EH (cell line): ENCODE measurements at regions not wholly inside any gene's neighbourhood (a gene's known extent, or its start where the extent isn't known, plus 50 kb on each side); places are given as distances from the start of the nearest gene placed in this dataset.
"Not testable (repeated sequence)": the region's sequence is repeated elsewhere in the genome, so short reads cannot be mapped to it uniquely, and the experiment has no call there.

ENCODE experiments used
- DNase-seq: peaks from one replicate; pipeline ENCODE4 v3.0.0-alpha.2; 2015; ENCODE audit warnings: low read depth

DNA sequence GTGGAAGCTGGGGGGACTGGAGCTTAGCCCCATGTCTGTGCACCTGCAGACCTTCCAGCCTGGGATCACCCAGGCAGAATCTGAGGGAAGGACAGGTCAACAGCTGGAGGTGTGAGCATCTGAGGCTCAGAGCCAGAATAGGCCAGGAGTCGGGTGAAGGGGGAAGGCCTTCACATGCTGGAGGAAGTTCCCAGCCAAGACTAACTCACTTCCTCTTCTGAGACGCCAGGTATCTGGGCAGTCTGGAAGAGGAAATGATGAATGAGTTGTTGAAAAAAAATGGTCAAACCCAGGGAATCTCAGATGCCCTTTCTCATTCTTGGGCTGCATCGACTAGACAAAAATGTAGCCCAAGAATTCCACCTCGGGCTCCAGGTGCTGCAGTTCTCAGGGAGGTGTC, 73.6 kb upstream of the TIAM2 start:
- DNase-seq: no peak

- no peak for DNase-seq
Observed at GRCh38 chr6:154923199-154923869, 71.8 kb upstream of the TIAM2 start.

GRCh38 chr6:154925130-154925529, 70.0 kb upstream of the TIAM2 start:
- DNase-seq: no peak

DNA sequence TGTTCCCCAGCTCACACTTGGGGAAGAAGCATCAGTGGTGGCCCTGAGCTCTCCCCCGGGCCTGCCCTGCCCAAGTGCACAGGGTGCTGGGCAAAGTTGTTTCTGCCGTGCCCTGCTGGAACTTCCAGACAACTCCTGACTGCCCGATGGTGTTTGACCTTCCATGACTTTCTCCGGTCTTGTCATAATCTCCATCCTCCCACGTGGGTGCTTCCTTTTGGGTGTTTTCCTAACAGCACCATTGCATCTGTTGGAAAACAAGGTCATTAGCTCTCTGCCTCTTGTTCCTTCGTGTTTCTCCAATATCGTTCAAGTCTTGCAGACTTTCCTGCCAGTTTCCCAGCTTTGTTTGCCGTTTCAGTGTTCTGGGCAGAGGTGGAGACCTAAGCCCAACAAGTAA, 68.7 kb upstream of the TIAM2 start:
- no peak for DNase-seq

DNA sequence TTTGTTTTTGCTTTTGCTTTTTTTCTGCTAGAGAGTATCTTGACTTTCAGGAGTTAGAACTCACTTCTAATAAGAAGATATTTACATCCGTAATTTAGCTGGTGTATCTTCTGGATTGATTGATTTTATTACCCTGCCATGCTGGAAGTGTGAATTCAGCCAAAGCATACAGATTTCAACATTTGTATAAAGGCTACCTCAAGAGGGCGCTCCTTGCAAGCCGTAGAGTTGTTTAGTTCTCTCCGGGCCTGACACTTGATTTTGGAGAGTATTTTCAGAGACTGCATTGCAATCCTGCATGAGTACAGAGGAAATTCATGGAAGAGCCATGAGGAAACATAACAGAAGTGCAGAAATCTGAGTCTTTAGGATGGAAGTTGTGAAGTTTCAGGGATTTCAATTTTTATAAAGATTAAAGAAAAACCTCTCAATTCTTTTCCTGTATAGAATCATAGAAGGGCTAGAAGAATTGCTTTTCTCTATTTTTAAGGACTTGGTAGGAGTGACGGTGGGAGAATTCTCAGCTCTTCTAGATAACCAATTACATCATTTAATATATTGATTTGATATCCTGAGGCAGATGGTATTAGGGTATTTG, 66.7 kb upstream of the TIAM2 start:
- DNase-seq: peak; percentile 76

DNA sequence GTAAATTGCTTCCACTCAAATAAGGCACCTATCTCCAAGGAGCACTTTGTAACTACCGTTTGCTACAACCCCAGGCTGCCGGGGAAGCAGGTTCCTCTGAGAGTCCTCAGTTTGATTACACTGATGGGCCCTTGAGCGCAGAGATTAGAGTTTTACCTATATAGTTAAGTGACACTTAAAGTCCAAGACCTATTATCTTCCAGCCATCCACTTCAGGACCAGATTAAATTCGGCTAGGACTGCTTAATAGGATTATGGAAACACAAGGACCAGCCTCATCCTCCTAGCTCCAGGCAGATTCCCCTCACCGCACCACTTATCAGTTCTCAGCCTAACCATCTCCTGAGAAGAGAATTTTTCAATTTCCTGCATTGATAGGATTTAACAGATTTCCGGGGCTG, 64.7 kb upstream of the TIAM2 start:
- no peak for DNase-seq

DNA sequence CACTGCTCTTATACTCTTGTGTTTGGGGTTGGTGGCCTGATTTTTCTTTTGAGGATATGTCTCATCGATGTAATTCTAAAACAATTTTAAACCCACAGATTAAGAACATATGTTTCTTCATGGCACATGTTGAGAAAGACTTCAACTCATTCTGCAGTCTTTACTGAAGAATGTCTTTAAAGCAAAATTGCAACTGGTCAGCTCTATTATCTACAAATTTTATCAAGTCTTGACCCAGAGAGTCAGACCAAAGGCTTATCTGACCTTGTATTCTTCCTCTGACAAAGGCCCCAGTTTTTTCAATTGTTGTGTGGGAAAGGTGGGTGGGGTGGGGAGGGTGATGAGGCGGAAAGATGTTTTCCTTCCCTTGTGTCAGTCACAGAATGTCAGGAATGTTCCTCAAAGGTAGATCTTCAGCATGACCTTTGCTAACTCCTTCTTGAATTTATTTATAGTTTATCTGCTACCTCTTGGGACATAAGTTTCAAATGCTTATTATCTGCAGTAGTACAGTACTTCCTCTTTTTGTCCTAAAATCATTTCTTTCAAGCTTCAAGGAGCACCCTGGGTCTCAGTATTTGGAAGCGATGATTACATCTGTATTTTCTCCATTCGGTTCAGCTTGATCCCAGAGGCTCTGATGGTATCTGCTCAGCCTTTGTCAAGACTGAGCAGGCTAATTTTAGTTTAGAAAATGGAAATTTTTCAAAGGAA, 63.2 kb upstream of the TIAM2 start:
- peak; percentile 74 for DNase-seq

- DNase-seq: peak; percentile 88
Observed at GRCh38 chr6:154932515-154933027, 62.5 kb upstream of the TIAM2 start.

DNA sequence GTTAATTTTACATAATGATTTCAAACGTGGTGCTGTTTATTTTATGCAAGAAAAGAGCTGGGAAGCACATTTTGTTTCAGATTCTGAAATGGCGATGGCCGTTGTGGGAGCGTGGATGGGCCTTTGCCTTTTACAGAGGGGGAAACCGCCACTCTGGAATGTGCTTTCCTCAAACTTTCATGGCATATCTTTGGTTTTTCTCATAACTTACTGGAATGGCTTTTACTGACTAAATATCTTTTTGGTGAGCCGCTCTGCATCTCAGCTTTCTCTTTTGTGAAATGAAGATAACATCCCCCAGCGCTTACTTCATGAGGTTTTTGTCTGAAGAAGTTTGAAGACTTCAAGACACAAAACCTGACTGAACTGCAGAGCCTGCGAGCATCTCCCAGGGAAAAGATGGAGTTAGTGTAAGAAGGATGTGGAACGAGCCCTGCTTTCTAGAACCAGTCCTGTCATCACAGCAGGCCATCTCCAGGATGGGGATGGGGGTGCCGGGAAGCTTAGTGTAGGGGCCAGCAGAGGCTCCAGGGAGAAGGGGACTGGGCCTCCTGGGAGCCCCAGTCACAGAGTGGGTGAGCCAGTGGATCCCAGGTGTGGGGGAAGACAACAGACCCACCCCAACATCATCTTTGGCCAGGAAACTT, 61.8 kb upstream of the TIAM2 start:
- DNase-seq: peak; percentile 82

GRCh38 chr6:154937306-154938220, 57.6 kb upstream of the TIAM2 start:
- no peak for DNase-seq

- no peak for DNase-seq
Observed at GRCh38 chr6:154938221-154938580, 56.9 kb upstream of the TIAM2 start.

DNA sequence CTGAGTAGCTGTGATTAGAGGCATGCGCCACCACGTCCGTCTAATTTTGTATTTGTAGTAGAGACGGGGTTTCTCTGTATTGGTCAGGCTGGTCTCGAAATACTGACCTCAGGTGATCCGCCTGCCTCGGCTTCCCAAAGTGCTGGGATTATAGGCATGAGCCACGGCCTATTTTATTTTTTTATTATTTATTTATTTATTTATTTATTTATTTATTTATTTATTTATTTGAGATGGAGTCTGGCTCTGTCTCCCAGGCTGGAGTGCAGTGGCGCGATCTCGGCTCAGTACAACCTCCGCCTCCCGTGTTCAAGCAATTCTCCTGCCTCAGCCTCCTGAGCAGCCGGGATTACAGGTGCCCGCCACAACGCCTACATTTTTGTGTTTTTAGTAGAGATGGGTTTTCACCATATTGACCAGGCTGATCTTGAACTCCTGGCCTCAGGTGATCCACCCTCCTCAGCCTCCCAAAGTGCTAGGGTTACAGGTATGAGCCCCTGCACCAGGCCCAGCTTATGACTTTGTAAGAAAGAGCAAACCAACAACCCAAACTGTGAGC, 56.3 kb upstream of the TIAM2 start:
- DNase-seq: not testable (repeated sequence)

GRCh38 chr6:154942770-154943169, 52.3 kb upstream of the TIAM2 start:
- DNase-seq: no peak

- DNase-seq: no peak
Observed at GRCh38 chr6:154945271-154945890, 49.7 kb upstream of the TIAM2 start.
